OCI-LY3 (cell line): ENCODE measurements at regions not wholly inside any gene's neighbourhood (a gene's known extent, or its start where the extent isn't known, plus 50 kb on each side); places are given as distances from the start of the nearest gene placed in this dataset.

Experiments
- CTCF ChIP-seq: fragments of 200-600, 300-600 bp; sonication (generic); IDR thresholded peaks from 2 replicates; pipeline ENCODE4 v1.5.1; 2014; ENCODE audit warnings: antibody characterized with exemption, low read length, low read depth
- EZH2phosphoT487 ChIP-seq: fragments of 200-600 bp; shearing (Covaris generic); IDR thresholded peaks from 2 replicates; pipeline ENCODE4 v1.6.1; 2018; ENCODE audit warnings: antibody characterized with exemption, mixed run types, low read depth

- TF ChIP-seq CTCF (no peak), EZH2phosphoT487 (no peak)
These were observed 161.1 kb downstream of the EN1 start for GRCh38 chr2:118686346-118686745.
